ENCODE measurements at regions not wholly inside any gene's neighbourhood (a gene's known extent, or its start where the extent isn't known, plus 50 kb on each side); places are given as distances from the start of the nearest gene placed in this dataset.
"Not testable (repeated sequence)": the region's sequence is repeated elsewhere in the genome, so short reads cannot be mapped to it uniquely, and the experiment has no call there.

- DNase-seq: peak; percentile 61
These were observed 300.7 kb upstream of the SATB1 start for GRCh38 chr3:18725668-18726407.

DNA sequence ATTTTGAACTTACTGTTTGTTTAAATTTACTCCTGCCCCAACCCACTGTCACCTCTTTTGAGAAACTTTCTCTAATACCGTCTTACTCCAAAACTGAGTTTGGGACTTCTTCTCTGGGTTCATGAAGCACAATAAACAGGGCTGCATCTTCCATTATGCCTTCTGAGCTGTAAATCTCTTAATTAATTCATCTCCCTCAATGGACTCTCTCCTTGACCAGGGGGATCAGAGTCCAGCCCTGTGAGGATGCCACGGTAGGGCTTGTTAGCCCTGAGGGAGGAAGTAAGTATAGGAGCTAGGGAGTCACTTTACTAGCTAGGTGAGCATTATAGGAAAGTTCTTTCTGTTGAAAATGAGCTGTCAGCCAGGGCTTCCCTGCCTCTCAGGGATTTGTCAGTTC, 299.3 kb upstream of the SATB1 start:
- no peak for DNase-seq

DNA sequence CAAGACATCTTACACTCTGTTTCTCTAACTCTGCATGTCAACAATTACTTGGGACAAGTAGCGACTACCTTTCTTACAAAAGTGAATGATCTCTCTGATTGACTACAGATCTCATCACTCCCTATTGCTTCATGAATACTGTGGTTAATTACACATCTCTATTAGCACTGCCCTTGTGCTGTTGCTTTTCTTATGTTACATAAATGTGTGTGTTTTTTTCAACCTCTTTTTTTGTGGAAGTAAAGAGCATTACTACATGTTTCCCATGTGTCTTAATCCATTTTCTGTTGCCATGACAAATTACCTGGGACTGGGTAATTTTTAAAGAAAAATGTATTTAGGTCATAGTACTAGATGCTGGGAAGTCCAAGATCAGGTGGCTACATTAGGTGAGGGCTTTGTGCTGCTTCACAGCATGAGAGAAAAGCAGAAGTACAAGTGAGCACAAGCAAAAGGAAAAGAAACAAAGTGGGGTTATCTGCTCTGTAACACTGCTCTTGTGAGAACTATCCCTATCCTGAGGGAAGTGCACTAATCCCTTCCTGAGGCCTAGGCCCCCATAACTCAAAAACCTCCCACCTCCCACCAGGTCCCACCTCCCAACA, 298.2 kb upstream of the SATB1 start:
- DNase-seq: peak; percentile 27

GRCh38 chr3:18720543-18720942, 295.4 kb upstream of the SATB1 start:
- DNase-seq: no peak

- DNase-seq: no peak
These were observed 292.5 kb upstream of the SATB1 start for GRCh38 chr3:18717598-18717997.

DNA sequence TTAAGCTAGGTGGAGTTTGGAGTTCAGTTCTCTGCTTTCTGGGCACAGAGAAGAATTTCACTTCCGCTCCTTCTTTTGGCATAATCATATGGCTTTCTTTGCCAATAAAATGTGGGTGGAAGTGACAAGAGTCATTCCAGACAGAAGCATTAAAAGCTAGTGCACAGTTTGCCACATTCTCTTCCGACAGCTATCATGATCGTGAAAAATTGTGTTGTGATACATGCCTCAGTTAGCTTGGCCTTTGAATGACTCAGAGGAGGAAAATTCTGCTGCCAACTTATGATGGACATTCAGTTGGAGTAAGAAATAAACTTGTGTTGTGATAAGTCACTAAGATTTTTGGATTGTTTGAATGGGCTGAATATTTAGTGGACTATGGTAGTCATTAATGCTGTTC, 291.7 kb upstream of the SATB1 start:
- no peak for DNase-seq

- no peak for DNase-seq
These were observed 291.0 kb upstream of the SATB1 start for GRCh38 chr3:18716101-18716500.

- no peak for DNase-seq
These were observed 290.1 kb upstream of the SATB1 start for GRCh38 chr3:18715208-18715607.

DNA sequence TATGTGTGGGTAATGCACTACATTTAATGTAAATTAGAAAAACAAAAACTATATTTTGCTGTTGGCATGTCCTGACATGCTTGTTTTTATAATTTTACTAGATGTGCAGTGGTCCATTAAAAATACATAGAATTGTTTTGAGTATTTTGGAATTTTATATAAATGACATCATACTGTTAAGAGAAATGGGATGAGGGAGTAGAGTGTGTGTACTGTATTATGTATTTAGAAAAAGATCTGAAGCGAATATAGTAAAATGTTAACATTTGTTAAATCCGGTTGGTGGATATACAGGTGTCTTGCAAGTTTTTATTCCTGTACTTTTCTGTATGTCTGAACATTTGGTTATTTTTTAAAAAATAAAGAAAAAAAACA, 288.4 kb upstream of the SATB1 start:
- DNase-seq: no peak

- no peak for DNase-seq
These were observed 287.8 kb upstream of the SATB1 start for GRCh38 chr3:18712713-18713576.

- no peak for DNase-seq
These were observed 279.2 kb upstream of the SATB1 start for GRCh38 chr3:18704326-18704725.

GRCh38 chr3:18703798-18704197, 278.7 kb upstream of the SATB1 start:
- DNase-seq: no peak

GRCh38 chr3:18693588-18694329, 268.6 kb upstream of the SATB1 start:
- not testable (repeated sequence) for DNase-seq

DNA sequence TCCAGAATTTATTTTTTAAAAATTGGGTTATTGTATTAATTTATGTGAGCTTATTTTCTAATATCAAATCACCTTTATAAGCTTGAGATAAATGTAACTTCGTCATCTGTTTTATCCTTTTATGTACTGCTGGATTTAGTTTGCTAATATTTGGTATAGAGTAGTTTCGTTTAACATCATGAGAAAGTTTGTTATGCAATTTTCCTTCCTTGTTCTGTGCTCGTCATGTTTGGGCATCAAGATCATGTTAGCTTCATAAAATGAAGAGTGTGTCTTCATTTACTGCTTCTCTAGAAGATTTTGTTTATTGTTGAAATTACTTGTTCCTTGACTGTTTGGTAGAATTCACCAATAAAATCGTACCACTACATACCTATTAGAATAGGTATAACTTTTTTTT, 262.1 kb upstream of the SATB1 start:
- peak; percentile 28 for DNase-seq

DNA sequence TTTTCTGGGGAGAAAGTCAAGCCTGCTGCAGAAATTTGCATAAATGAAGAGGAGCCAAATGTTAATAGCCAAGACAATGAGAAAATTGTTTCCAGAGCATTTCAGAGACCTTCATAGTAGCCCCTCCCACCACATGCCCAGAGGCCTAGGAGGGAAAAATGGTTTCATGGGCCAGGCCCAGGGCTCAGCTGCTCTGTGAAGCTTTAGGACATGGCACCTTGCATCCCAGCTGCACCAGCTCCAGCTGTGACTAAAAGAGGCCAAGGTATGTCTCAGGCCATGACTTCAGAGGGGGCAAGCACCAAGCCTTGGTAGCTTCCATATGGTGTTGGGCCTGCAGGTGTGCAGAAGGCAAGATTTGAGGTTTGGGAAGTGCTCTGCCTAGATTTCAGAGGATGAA, 258.8 kb upstream of the SATB1 start:
- DNase-seq: no peak

GRCh38 chr3:18681818-18682345, 256.7 kb upstream of the SATB1 start:
- DNase-seq: no peak

- DNase-seq: no peak
These were observed 255.6 kb upstream of the SATB1 start for GRCh38 chr3:18680758-18681157.

- DNase-seq: no peak
These were observed 254.1 kb upstream of the SATB1 start for GRCh38 chr3:18679238-18679637.

DNA sequence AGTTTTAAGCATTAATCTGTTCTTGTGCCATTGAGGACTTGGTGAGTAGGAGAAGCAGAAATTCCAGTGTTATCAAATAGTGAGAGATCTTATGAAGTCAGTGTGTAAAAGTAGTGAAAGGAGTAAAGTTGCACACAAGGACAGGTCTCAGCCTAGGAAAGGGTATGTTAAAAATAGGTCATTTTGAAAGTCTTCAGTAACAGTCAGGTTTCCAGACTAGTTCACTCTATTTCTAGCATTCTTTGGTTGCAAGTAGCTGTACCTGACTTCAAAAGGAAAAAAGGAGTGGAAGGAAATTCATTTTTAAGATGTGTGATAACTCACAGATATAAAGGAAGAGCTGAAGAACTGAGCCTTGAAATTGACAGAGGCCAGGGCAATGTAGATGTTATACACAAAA, 250.1 kb upstream of the SATB1 start:
- no peak for DNase-seq

- no peak for DNase-seq
These were observed 247.4 kb upstream of the SATB1 start for GRCh38 chr3:18672561-18672960.

- no peak for DNase-seq
These were observed 245.6 kb upstream of the SATB1 start for GRCh38 chr3:18670759-18671158.

GRCh38 chr3:18669374-18669773, 244.2 kb upstream of the SATB1 start:
- no peak for DNase-seq

- no peak for DNase-seq
These were observed 242.4 kb upstream of the SATB1 start for GRCh38 chr3:18667552-18667951.

Measured in MV-4-11 (cell line).